GM21717 (cell line): ENCODE measurements at regions not wholly inside any gene's neighbourhood (a gene's known extent, or its start where the extent isn't known, plus 50 kb on each side); places are given as distances from the start of the nearest gene placed in this dataset.

Source experiments
- ATAC-seq: cut with Tn5 transposase; IDR thresholded peaks from one replicate; pipeline ENCODE4 v1.9.1; 2021; ENCODE audit warnings: mild to moderate bottlenecking, moderate library complexity; ENCODE audit not compliant: unreplicated experiment

DNA sequence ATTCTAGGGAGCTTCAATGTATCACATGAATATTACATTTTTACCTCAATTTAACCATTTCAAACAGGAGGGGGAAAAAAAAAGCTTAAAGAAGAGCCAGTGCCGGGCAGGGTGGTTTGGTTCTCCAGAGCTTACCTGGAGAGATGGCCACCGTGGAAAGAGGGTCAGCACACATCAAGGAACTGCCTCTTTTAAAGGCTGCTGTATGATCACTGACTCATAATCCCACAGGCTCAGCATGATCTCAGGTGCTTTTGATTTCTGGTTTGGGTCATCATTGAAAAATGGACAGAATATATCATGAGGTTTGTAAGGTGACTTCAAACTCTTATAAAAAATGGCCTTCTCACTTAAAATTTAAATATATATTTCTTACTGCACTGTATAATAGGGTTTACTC is 67.5 kb upstream of the MDFIC start:
- no peak for ATAC-seq

DNA sequence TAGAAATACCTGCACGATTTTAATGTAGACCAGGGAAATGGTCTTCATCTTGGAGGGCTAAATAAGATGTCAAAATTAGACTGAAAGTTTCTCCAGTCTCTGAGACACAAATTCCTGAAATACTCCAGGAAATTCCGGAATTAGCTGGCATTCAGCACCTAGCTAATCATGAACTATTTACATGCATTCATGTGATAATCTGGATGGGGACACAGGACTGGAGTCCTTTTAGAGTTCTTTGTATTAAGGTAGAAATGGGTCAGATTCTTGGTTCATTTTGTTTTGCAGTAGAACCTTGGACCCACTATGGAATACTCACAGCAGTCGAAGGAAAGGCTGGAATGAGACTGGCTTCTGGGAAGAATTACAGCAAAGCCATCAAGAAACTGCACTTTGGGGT is 65.3 kb upstream of the MDFIC start:
- ATAC-seq: no peak

GRCh38 chr7:114857605-114858004 is 64.3 kb upstream of the MDFIC start:
- no peak for ATAC-seq

DNA sequence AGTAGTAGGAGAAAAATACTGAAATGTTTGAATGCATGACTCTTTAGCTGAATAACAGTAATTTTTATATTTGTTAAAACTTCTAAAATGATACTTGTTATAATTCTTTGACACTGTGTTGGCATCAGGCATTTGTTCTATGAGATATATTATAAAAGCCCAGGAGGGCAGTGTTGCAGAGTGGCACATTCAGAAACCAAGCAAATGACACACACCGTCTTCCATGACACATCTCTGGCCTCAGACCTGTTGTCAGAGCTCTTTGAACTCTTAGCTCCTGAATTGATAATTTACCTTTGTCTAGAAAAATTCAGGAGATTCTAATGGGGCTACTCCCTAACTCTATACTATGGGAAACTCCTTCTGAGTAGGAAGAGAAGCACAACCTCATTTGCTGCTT is 62.4 kb upstream of the MDFIC start:
- no peak for ATAC-seq

DNA sequence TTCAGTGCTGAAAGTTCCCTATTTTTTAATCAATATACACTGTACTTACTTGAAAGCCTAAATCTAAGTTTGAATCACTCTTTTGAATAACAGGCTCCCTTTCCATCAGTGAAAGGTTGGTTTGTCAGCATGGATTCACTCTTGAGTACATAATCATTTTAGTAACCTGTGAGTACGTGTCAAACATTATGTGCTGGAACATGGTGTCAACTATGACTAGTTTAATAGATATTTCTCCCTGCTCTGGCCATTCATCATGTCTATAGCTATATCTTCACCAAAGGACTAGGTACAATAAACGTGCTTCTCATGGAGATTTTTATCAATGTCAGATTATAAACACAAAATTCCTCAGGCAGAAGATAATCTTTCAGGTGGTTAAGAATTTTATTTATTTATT is 61.7 kb upstream of the MDFIC start:
- no peak for ATAC-seq

DNA sequence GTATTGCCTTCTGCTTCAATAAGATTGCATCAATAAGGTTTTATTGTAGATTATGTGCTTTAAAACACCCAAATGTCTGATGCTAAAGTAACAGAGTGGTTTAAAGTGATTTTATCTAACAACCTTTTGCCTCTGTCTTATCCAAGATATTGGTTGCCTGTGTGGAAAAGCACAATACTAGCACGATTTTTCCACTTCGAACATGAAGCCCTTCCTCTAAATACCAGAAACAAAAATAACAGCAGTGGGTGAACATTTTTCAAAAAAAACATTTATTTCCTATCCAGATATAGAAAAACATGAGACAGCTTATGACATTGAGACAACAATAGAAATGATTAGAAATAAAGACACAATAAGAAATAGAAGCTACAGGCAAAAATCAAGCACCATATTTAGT is 59.5 kb upstream of the MDFIC start:
- no peak for ATAC-seq

- ATAC-seq: no peak
These were observed 57.6 kb upstream of the MDFIC start for GRCh38 chr7:114864278-114864677.

DNA sequence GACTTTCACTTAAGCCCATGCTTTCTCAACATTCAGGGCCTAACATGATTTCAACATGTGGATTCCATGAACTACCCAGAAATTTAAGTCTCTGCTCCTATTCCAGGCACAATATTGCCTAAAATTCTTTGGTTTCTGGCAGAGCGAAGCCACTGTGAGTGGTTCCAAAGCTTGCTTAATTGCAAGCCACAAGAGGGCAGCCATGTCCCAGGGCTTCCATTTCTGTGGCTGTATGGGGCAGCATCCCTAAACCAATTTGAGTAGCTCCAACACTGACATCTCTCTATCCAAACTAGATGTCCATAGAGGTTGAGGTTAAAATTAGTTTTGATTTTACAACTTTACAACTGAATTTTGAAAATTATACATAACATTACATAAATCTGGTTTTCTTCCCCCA is 56.3 kb upstream of the MDFIC start:
- peak; percentile 93 for ATAC-seq
